ENCODE measurements at regions not wholly inside any gene's neighbourhood (a gene's known extent, or its start where the extent isn't known, plus 50 kb on each side); places are given as distances from the start of the nearest gene placed in this dataset. TPM values are rescaled to one million over a fixed set of nuclear protein-coding genes. Genes with fewer than 3 reads are reported as not detected.

Small RNA genes lying in the stretch of these regions (small RNA-seq; reads per million reads assigned to genes)
- not detected for gene RF00635

Data from K562 (cell line).